Activated CD4-positive, alpha-beta T cell treated with anti-CD3 and anti-CD28 coated beads for 36 hours (primary cell): ENCODE measurements at regions not wholly inside any gene's neighbourhood (a gene's known extent, or its start where the extent isn't known, plus 50 kb on each side); places are given as distances from the start of the nearest gene placed in this dataset.

Source experiments
- ATAC-seq: fragments of 200-7000 bp; cut with Tn5 transposase; one replicate; pipeline ENCODE4 v1.10.0; 2021; ENCODE audit warnings: mild to moderate bottlenecking, moderate library complexity
- CTCF ChIA-PET: fragments of 350-600 bp; sonication (Branson Sonifier 250); formaldehyde crosslinking; loops from one replicate; lab custom pipeline; 2021; ENCODE audit warnings: antibody characterized with exemption; lab: Charles Lee
- POLR2A ChIA-PET: fragments of 350-600 bp; sonication (Branson Sonifier 250); formaldehyde crosslinking; loops from one replicate; lab custom pipeline; 2021; ENCODE audit warnings: antibody characterized with exemption, inconsistent platforms; lab: Charles Lee
- DNase-seq: peaks from one replicate; pipeline ENCODE4 v3.0.0-alpha.2; 2020
- H3K27ac Mint-ChIP-seq: one replicate; pipeline ENCODE4 v1.8.0; 2021; ENCODE audit warnings: mixed read lengths
- H3K27me3 Mint-ChIP-seq: one replicate; pipeline ENCODE4 v1.8.0; 2021; ENCODE audit warnings: mixed read lengths
- H3K36me3 Mint-ChIP-seq: one replicate; pipeline ENCODE4 v1.8.0; 2021; ENCODE audit warnings: low read depth, mixed read lengths
- H3K4me1 Mint-ChIP-seq: one replicate; pipeline ENCODE4 v1.8.0; 2021; ENCODE audit warnings: mixed read lengths
- H3K4me3 Mint-ChIP-seq: one replicate; pipeline ENCODE4 v1.8.0; 2021; ENCODE audit warnings: mild to moderate bottlenecking, moderate library complexity, mixed read lengths
- H3K9me3 Mint-ChIP-seq: one replicate; pipeline ENCODE4 v1.8.0; 2021; ENCODE audit warnings: low read depth, mixed read lengths
- intact Hi-C, 2 experiments: fragments of 100-400 bp; cut with DNase I in 1 of 2; cut with micrococcal nuclease in 1 of 2; formaldehyde crosslinking; loops; one replicate each; pipeline versions ENCODE4 v1.14.2 to v1.15.1; 2022 to 2024; cut with DNase I, micrococcal nuclease

DNA sequence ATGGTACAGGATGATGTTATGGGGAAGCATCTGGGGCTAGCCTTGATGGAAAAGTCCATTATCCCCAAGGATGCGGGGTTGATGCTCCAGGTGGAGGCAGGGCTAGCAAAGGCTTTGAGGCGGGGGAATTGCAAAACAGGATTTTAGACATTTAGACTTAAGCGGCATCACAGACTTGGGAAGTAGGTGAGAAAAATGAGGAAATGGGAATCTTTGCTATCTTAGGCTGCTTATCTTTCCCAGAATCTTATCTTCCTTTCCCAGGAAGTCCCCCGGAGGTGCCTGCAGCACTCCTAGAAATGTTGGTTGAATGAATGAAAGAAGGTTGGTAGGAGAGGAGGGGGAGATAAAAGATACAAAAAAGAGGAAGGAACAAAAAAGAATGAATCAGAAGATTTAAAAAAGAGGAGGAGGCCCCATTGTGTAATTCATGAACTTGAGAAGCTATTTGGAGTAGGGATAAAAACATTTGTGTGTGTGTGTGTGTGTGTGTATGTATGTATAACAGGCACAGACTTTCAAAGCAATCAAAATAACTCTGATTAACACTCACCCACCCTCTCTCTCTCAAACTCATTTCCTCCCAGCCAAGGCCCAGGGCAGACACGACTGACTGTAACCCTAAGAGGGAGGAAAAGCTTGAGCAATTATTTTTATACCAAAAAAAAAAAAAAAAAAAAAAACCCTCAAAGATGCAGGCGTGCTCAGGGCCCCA is 62.5 kb upstream of the TBX3 start:
- H3K4me1 Mint-ChIP-seq: no peaks in the 10 kb centered on the region
- no peak overlapping the region for H3K4me3 Mint-ChIP-seq
- ChIA-PET CTCF (no interaction called here), POLR2A (no interaction called here)
- no peak overlapping the region for H3K27ac Mint-ChIP-seq
- H3K36me3 Mint-ChIP-seq: no peaks in the 10 kb centered on the region
- intact Hi-C loops: no loop called here
- H3K9me3 Mint-ChIP-seq: no peaks in the 10 kb centered on the region
- ATAC-seq: no peak
- peaks cover 3% of the 10 kb centered on the region for H3K27me3 Mint-ChIP-seq
- no peak for DNase-seq

DNA sequence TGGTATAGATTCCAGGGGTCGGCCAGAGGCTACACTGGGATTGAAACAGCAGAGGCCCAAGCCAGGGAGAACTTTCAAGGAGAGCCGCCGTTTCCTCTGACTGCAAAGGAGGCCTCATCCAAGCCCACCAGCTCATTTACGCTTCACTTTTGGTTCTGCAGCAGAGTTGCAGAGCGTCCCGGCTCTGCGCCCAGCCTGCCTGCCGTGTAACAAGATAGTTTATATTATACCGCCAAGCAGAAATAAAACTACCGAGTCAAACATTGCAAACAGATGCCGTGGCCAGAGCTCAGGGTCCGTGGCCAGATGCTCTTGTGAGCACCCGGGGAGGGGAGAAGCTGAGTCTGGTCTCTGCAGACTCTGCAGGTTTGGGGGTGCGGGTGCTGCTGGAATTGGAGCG is 60.7 kb upstream of the TBX3 start:
- Mint-ChIP-seq H3K4me1 (no peaks in the 10 kb centered on the region), H3K4me3 (no peak overlapping the region), H3K9me3 (no peaks in the 10 kb centered on the region), H3K27me3 (peaks cover 3% of the 10 kb centered on the region), H3K27ac (no peak overlapping the region), H3K36me3 (no peaks in the 10 kb centered on the region)
- intact Hi-C loops: no loop called here
- DNase-seq (no peak), ATAC-seq (no peak)
- ChIA-PET CTCF (no interaction called here), POLR2A (no interaction called here)

DNA sequence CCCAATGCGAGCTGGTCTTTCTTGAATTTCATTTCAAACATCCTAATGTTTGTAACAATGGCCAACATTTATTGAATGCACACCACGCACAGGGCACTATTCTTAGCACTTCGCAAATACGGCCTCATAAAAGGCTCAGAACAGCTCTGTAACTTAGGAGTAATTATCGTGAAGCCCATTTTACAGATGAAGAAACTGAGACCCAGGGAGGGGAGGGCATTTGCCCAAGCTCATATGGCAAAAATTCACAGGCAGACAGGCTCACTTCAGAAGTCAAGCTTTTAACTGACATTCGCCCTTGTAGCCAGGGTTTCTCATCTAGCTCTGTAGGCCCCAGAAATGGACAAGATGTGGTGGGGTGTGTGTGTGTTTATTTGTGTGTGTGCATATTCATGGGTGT is 60.3 kb upstream of the TBX3 start:
- intact Hi-C loops: no loop called here
- Mint-ChIP-seq H3K27me3 (peaks cover 3% of the 10 kb centered on the region), H3K9me3 (no peaks in the 10 kb centered on the region), H3K36me3 (no peaks in the 10 kb centered on the region), H3K4me1 (no peaks in the 10 kb centered on the region), H3K27ac (no peak overlapping the region), H3K4me3 (no peak overlapping the region)
- ChIA-PET CTCF (no interaction called here), POLR2A (no interaction called here)
- no peak for ATAC-seq
- DNase-seq: no peak

DNA sequence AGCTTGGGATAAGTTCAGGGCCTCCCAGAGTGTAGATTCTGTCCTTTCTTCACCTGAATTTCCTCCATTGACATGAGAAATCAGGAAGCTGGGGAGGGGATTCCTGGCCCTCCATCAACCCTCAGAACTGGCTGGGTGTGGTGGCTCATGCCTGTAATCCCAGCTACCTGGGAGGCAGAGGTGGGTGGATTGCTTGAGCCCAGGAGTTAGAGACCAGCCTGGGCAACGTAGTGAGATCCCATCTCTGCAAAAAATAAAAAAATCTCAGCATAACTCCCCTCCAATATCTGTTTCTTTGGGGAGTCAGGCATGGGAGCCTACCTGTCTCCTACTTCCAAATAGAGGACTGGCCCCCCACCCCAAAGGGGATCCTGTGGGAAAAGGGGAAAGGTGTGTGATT is 59.8 kb upstream of the TBX3 start:
- H3K27me3 Mint-ChIP-seq: peaks cover 3% of the 10 kb centered on the region
- H3K4me3 Mint-ChIP-seq: no peak overlapping the region
- CTCF ChIA-PET: no interaction called here
- ATAC-seq (no peak), DNase-seq (no peak)
- H3K36me3 Mint-ChIP-seq: no peaks in the 10 kb centered on the region
- H3K4me1 Mint-ChIP-seq: no peaks in the 10 kb centered on the region
- POLR2A ChIA-PET: no interaction called here
- H3K27ac Mint-ChIP-seq: no peak overlapping the region
- intact Hi-C loops: no loop called here
- H3K9me3 Mint-ChIP-seq: no peaks in the 10 kb centered on the region

DNA sequence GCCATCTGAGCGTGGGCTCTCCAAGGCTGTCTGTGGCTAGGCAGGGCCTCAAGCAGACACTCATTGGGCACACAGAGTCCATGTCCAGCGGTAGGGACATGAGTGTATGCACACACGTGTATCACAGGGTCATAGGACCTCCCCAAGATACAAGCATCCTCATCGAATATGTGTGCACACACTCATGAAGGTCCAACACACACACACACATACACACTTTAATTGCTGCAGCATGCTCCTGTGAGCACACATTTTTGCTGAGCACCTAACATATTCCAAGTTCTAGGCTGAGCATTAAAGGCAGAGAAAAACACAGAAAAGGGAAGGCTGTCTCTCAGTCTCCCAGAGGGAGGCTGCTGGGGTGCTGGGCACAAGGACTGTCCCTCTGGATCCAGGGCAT is 59.3 kb upstream of the TBX3 start:
- Mint-ChIP-seq H3K4me1 (no peaks in the 10 kb centered on the region), H3K27me3 (peaks cover 3% of the 10 kb centered on the region), H3K36me3 (no peaks in the 10 kb centered on the region), H3K4me3 (no peak overlapping the region), H3K9me3 (no peaks in the 10 kb centered on the region), H3K27ac (no peak overlapping the region)
- ATAC-seq (no peak), DNase-seq (no peak)
- intact Hi-C loops: no loop called here
- ChIA-PET POLR2A (no interaction called here), CTCF (no interaction called here)

DNA sequence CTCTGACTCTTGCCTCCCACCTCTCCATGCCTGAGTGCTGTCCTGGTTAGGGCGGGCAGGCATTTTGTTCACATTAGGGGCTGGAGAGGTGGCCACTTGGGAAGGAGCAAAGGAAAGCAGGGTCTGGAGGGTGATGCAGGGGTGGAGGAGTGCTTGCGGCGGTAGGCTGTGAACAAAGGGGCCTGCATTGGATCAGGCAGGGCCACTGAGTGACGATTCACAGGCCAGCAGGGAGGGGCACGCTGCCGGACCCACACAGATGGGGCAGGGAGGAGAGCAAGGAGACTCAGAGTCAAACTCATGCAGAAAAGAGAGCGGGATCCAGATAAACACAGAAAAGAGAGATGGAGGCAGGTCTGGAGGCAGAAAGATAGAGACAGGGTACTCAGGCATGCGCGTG is 58.4 kb upstream of the TBX3 start:
- DNase-seq (no peak), ATAC-seq (no peak)
- Mint-ChIP-seq H3K9me3 (no peaks in the 10 kb centered on the region), H3K27ac (no peak overlapping the region), H3K4me3 (no peak overlapping the region), H3K4me1 (no peaks in the 10 kb centered on the region), H3K36me3 (no peaks in the 10 kb centered on the region), H3K27me3 (peaks cover 3% of the 10 kb centered on the region)
- ChIA-PET CTCF (no interaction called here), POLR2A (no interaction called here)
- intact Hi-C loops: no loop called here

DNA sequence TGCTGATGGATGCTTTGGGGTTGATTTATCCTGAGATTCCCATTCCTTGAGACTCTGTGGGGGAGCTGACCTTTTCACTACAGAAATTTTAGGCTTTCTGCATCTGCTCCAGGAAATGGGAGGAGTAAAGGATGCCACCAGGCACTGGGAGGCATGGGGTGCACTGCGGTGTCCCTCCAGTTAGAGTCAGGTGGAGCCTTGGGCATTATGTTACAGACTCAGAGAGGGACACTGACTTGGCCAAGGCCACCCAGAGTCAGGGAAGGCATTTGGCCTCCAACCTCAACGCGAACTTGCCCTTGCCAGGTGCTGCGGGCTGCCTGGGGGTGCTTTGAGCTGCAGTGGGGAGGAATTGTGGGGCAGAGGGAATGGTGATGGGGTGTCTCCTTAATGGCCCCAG is 58.0 kb upstream of the TBX3 start:
- ChIA-PET CTCF (no interaction called here), POLR2A (no interaction called here)
- Mint-ChIP-seq H3K9me3 (no peaks in the 10 kb centered on the region), H3K4me3 (no peak overlapping the region), H3K27ac (no peak overlapping the region), H3K4me1 (no peaks in the 10 kb centered on the region), H3K27me3 (peaks cover 3% of the 10 kb centered on the region), H3K36me3 (no peaks in the 10 kb centered on the region)
- intact Hi-C loops: no loop called here
- DNase-seq (no peak), ATAC-seq (no peak)

DNA sequence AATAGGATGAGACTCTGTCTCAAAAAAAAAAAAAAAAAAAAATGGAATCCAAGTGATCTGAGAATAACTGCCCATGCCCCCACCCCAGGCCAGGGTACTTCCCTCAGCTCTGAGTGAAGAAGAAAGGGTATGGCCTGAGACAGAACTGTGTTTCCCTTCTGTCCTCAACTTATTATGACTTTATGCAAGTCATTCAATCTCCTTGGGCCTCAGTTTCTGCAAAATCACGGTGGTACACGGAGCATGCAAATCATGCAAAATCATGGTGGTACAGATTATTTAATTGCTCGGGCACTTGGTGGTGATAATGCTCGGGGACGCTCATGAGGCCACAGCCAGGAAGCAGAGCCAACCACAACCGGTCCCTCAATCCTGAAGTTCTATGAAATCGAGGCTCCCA is 56.5 kb upstream of the TBX3 start:
- H3K36me3 Mint-ChIP-seq: no peaks in the 10 kb centered on the region
- no peaks in the 10 kb centered on the region for H3K9me3 Mint-ChIP-seq
- H3K4me3 Mint-ChIP-seq: no peak overlapping the region
- intact Hi-C loops: no loop called here
- H3K4me1 Mint-ChIP-seq: no peaks in the 10 kb centered on the region
- no peak overlapping the region for H3K27ac Mint-ChIP-seq
- CTCF ChIA-PET: interaction anchor here (0.7 kb wide), 1 partner anchor 66 kb away, joined by 6 read pairs; no protein-coding TSS in a partner anchor
- ATAC-seq (no peak), DNase-seq (no peak)
- POLR2A ChIA-PET: no interaction called here
- H3K27me3 Mint-ChIP-seq: peaks cover 11% of the 10 kb centered on the region

DNA sequence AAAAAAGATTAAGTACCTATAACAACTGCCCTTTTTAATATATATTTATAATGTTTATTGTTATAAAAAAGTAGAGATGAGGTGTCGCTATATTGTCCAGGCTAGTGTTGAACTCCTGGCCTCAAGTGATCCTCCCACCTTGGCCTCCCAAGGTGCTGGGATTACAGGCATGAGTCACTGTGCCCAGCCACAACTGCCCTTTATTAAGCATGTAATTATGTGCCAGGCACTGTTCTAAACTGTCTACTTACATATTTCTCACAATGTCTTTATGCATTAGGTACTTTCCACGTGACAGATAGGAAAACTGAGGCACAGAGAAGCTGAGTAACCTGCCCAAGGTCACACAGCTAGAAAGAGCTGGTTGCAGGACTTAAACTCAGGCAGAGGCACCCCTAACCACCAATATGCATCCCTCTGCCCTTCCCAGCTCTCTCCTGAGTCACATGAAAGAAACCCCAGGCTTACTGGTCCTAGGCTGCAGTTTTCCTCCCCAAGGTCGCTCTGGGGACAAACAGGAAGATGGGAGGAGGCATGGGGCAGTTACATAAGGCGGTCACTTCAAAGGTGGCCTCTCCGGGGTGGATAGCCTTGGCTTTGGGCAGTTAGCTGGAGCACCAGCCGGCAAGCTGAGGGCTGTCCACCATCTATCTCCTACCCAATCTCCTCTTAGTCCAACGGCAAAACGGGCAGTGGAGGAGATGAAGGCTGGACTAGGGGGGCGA is 54.6 kb upstream of the TBX3 start:
- CTCF ChIA-PET: no interaction called here
- no peak overlapping the region for H3K4me3 Mint-ChIP-seq
- POLR2A ChIA-PET: no interaction called here
- no peak for ATAC-seq
- no peaks in the 10 kb centered on the region for H3K36me3 Mint-ChIP-seq
- no peak overlapping the region for H3K27ac Mint-ChIP-seq
- intact Hi-C loops: loop anchor here in 1 of 2 experiments (5.0 kb wide), 1 partner anchor 41 kb away; no protein-coding TSS in a partner anchor
- H3K4me1 Mint-ChIP-seq: no peaks in the 10 kb centered on the region
- no peak for DNase-seq
- peaks cover 20% of the 10 kb centered on the region for H3K27me3 Mint-ChIP-seq
- no peaks in the 10 kb centered on the region for H3K9me3 Mint-ChIP-seq

DNA sequence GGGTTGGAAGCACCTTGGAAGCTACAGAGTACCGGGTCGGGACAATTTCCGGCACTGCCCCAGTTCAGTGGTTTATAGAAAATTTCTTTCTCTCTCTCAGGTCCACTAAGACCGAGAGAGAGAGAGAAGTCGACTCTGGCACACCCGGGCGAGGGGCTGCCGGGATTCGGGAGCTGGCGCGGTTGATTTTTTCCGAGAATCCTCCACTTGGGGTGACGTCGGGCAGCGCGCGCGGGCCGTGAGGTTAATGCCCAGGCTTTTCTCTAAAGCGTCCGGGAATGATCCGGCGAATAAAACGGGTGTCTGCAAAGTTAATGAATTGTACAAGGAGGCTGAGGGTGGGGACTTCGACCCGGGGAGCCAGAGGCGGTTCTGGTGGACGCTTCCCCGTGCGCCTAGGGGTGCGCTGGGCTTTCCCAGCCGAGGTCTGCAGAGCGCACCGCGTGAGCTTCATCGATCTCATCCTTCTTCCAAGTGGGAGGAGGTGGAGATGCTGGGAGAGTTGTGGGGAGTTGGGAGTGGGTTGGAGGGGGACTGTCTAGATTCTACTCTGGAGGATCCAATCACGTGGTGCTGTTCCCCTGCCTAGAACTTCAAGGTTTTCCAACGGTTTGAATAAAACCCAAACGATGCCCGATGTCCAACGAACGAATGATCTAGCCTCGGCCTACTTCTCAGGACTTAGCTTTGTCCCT is 51.9 kb upstream of the TBX3 start:
- CTCF ChIA-PET: no interaction called here
- H3K27me3 Mint-ChIP-seq: peaks cover 19% of the 10 kb centered on the region

DNA sequence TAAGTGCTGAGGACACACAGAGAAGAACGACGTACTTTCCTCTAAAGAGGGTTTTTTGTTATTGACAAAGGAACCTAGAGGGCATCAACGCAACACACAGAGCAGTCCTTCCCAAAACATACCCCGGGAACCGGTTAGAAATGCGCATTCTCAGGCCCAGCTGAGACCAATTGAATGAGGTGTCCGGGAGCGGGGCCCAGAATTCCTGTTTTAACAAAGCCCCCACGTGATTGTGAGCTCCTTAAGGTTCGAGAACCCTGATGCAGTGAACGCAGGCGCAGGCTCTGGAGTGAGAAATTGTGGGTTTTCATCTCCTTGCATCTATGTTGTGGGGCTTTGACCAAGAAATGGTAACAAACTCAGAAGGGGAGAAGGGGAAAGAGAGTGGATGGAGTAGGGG is 51.0 kb upstream of the TBX3 start:
- Mint-ChIP-seq H3K36me3 (no peaks in the 10 kb centered on the region), H3K27ac (no peak overlapping the region), H3K27me3 (peaks cover 19% of the 10 kb centered on the region), H3K4me1 (no peaks in the 10 kb centered on the region), H3K4me3 (no peak overlapping the region), H3K9me3 (no peaks in the 10 kb centered on the region)
- CTCF ChIA-PET: no interaction called here
- intact Hi-C loops: loop anchor here in 1 of 2 experiments (5.0 kb wide), 1 partner anchor 38 kb away; no protein-coding TSS in a partner anchor
- no peak for DNase-seq
- POLR2A ChIA-PET: no interaction called here
- ATAC-seq: no peak

More for the DNA sequence above, 51.9 kb upstream of the TBX3 start:
- DNase-seq (no peak), ATAC-seq (no peak)
- H3K4me3 Mint-ChIP-seq: no peak overlapping the region
- H3K27ac Mint-ChIP-seq: no peak overlapping the region
- POLR2A ChIA-PET: no interaction called here
- intact Hi-C loops: loop anchor here in 1 of 2 experiments (5.0 kb wide), 1 partner anchor 39 kb away; no protein-coding TSS in a partner anchor
- H3K9me3 Mint-ChIP-seq: no peaks in the 10 kb centered on the region
- no peaks in the 10 kb centered on the region for H3K36me3 Mint-ChIP-seq
- H3K4me1 Mint-ChIP-seq: no peaks in the 10 kb centered on the region

DNA sequence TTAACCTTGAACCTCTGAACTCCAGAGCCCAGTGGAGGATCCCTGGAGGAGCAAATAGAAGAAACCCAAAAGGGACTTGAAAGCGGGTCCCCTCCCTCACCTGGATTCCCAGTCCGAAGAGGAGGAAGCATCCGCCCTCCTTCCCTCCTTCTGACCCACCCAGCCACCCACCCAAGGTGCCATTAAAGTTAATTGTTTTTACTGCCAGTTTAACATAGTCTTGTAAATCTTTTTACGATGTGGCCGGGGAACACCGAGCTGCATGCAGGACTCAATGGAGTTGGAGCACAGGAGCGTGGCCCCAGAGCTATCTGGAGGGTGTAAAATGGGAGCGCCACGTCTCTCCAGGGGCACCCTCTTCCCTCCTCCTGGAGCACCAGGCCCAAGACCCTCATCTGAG is 49.9 kb upstream of the TBX3 start:
- Mint-ChIP-seq H3K4me3 (no peak overlapping the region), H3K27me3 (peaks cover 19% of the 10 kb centered on the region), H3K36me3 (no peaks in the 10 kb centered on the region), H3K27ac (no peak overlapping the region), H3K4me1 (no peaks in the 10 kb centered on the region), H3K9me3 (no peaks in the 10 kb centered on the region)
- intact Hi-C loops: no loop called here
- no peak for DNase-seq
- POLR2A ChIA-PET: no interaction called here
- ATAC-seq: no peak
- CTCF ChIA-PET: no interaction called here
